Upper lobe of left lung (tissue), 6 donors: ENCODE measurements at regions not wholly inside any gene's neighbourhood (a gene's known extent, or its start where the extent isn't known, plus 50 kb on each side); places are given as distances from the start of the nearest gene placed in this dataset.
A peak's percentile ranks its signal among the peaks of the same experiment; 100 is the strongest.

Experiments used
- ATAC-seq, 2 donors: fragments of 200-7000 bp; cut with Tn5 transposase; one replicate each; pipeline ENCODE4 v1.9.1; 2022; ENCODE audit warnings: mild to moderate bottlenecking in 2 of 2, moderate library complexity in 2 of 2; ENCODE audit not compliant: low FRiP score in 2 of 2
- DNase-seq, 2 donors: peaks; one replicate each; pipeline ENCODE4 v3.0.0-alpha.2; 2019 to 2020
- H3K27ac ChIP-seq, 4 donors: fragments of 200-600 bp; sonication (generic); one replicate each; pipeline ENCODE4 v1.5.1; 2016 to 2019
- H3K27me3 ChIP-seq, 4 donors: fragments of 200-600 bp; sonication (generic); one replicate each; pipeline ENCODE4 v1.5.1; 2017 to 2019
- H3K36me3 ChIP-seq, 4 donors: fragments of 200-600 bp; sonication (generic); one replicate each; pipeline ENCODE4 v1.5.1; 2016 to 2019
- H3K4me1 ChIP-seq, 4 donors: fragments of 200-600 bp; sonication (generic); one replicate each; pipeline ENCODE4 v1.5.1; 2018 to 2019
- H3K4me3 ChIP-seq, 4 donors: fragments of 200-600 bp; sonication (generic); one replicate each; pipeline ENCODE4 v1.5.1; 2017 to 2019; ENCODE audit warnings: mild to moderate bottlenecking in 2 of 4, moderate library complexity in 1 of 4
- H3K9me3 ChIP-seq, 4 donors: fragments of 200-600 bp; sonication (generic); one replicate each; pipeline ENCODE4 v1.5.1; 2018 to 2019
- CTCF ChIP-seq, 6 experiments: fragments of 450-650 bp in 4 of 6; fragments of 200-600 bp in 2 of 6; sonication (generic) in 2 of 6; IDR thresholded peaks; one replicate each; pipeline ENCODE4 v1.5.1; 2016 to 2019; ENCODE audit warnings: antibody characterized with exemption in 6 of 6
- EP300 ChIP-seq, 4 donors: sonication (generic); formaldehyde crosslinking; IDR thresholded peaks; one replicate each; pipeline ENCODE4 v1.5.1; 2017; ENCODE audit warnings: antibody characterized with exemption in 4 of 4, control low read depth in 2 of 4
- POLR2A ChIP-seq, 4 donors: fragments of 450-650 bp; IDR thresholded peaks; one replicate each; pipeline ENCODE4 v1.5.1; 2016 to 2017; ENCODE audit warnings: antibody characterized with exemption in 4 of 4, mild to moderate bottlenecking in 2 of 4
- POLR2AphosphoS5 ChIP-seq, 2 donors: sonication (generic); formaldehyde crosslinking; IDR thresholded peaks; one replicate each; pipeline ENCODE4 v1.5.1; 2017; ENCODE audit warnings: antibody characterized with exemption in 2 of 2
- WGBS, 2 donors: methylation state at CpG; one replicate each; pipeline ENCODE4 v1.1.5; 2017 to 2018; 5-methylcytosine and 5-hydroxymethylcytosine counted together
- donor health status: DM: no; HTN: no; CAD: no; lungs with moderate emphysema.
- donor health status: DM: no; HTN: yes; CAD: no; lungs with severe emphysema.

DNA sequence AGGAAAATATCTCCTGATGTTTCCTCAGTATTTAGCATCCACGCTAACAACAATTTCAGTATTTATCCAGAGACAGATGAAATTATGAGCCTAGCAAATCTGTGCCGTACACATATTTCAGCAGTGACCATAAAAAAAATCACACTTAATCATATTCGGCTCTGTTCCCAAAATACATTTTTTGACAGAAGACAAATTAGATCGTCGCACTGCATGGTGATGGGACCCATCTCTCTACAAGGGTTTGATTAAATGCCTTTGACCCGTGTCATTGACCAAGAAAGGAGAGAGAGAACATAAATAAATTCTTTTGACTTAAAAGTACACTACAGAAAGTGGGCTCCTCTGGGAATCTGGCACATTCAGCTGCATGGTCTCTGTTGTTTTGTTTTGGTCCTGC is 215.3 kb upstream of the SEMA6D start:
- DNase-seq (no peak), ATAC-seq (no peak)
- no peaks in the 10 kb centered on the region for H3K27me3 ChIP-seq
- peaks cover 0 to 3% (median 0%) of the 10 kb centered on the region in 4 donors for H3K4me1 ChIP-seq
- 68 to 75% methylated on average over 6 of the region's 6 CpGs for WGBS, 2 donors
- no peak overlapping the region for H3K4me3 ChIP-seq
- no peaks in the 10 kb centered on the region for H3K36me3 ChIP-seq
- H3K27ac ChIP-seq = no peak overlapping the region
- TF ChIP-seq EP300 (IDR thresholded peaks at IDR 0.05) = no peak
- no peak for TF ChIP-seq POLR2AphosphoS5 (IDR thresholded peaks at IDR 0.05)
- no peak for TF ChIP-seq CTCF (IDR thresholded peaks at IDR 0.05)
- H3K9me3 ChIP-seq = no peaks in the 10 kb centered on the region

GRCh38 chr15:47503876-47504275 is 213.4 kb upstream of the SEMA6D start:
- no peak for ATAC-seq
- TF ChIP-seq EP300 (IDR thresholded peaks at IDR 0.05) = no peak
- no peak for TF ChIP-seq CTCF (IDR thresholded peaks at IDR 0.05)
- no peak for TF ChIP-seq POLR2A (IDR thresholded peaks at IDR 0.05)
- no peak for TF ChIP-seq POLR2AphosphoS5 (IDR thresholded peaks at IDR 0.05)

DNA sequence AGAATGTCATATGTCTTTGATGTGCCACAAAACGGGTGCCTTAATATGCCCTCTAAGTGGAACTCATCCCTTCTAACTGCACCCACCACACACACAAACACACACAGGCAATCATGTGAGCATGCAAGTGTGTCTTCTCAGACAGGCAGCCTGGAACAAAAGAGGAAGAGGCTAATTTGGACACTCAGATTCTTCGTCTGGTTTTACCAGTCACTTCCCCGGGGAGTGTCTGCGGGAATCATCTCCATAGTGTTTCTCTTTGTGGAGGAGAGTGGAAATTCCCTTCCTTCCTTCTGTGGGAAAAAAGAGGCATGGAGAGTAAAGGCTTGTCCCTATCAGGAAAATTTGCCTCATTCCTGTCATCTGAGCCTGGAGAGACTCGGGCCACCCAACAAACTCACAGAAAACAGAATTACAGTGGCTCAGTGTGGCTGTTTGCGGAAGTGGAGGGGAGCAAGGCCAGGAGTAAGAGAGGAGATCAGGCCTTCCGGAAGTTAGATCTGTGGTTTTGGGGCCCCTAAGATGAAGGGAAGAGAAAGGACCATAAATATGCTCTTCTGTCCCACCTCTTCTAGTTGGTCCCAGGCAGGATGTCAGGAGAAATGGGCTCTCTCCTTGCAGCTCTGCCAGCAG is 212.6 kb upstream of the SEMA6D start:
- Histone ChIP-seq H3K36me3 (no peaks in the 10 kb centered on the region), H3K27ac (no peak overlapping the region), H3K4me3 (no peak overlapping the region), H3K4me1 (peaks cover 0 to 3% (median 0%) of the 10 kb centered on the region in 4 donors), H3K9me3 (no peaks in the 10 kb centered on the region), H3K27me3 (no peaks in the 10 kb centered on the region)
- TF ChIP-seq POLR2A (IDR thresholded peaks at IDR 0.05) (no peak), CTCF (IDR thresholded peaks at IDR 0.05) (no peak), EP300 (IDR thresholded peaks at IDR 0.05) (no peak), POLR2AphosphoS5 (IDR thresholded peaks at IDR 0.05) (no peak)
- ATAC-seq = peak in 1 of 2 donors; percentile 69
- no peak for DNase-seq
- WGBS, 2 donors = 61 to 64% methylated on average over 7 of the region's 7 CpGs

More at GRCh38 chr15:47503876-47504275, 213.4 kb upstream of the SEMA6D start:
- no peak for DNase-seq
- H3K27ac ChIP-seq = no peak overlapping the region
- H3K9me3 ChIP-seq = no peaks in the 10 kb centered on the region
- 57 to 90% methylated on average over 2 of the region's 2 CpGs for WGBS, 2 donors
- H3K4me3 ChIP-seq = no peak overlapping the region
- no peaks in the 10 kb centered on the region for H3K36me3 ChIP-seq
- H3K4me1 ChIP-seq = peaks cover 0 to 3% (median 0%) of the 10 kb centered on the region in 4 donors
- H3K27me3 ChIP-seq = no peaks in the 10 kb centered on the region

- TF ChIP-seq POLR2A (IDR thresholded peaks at IDR 0.05) (no peak), CTCF (IDR thresholded peaks at IDR 0.05) (no peak), EP300 (IDR thresholded peaks at IDR 0.05) (no peak), POLR2AphosphoS5 (IDR thresholded peaks at IDR 0.05) (no peak)
- Histone ChIP-seq H3K27ac (no peak overlapping the region), H3K27me3 (no peaks in the 10 kb centered on the region), H3K4me1 (peaks cover 0 to 3% (median 0%) of the 10 kb centered on the region in 4 donors), H3K36me3 (no peaks in the 10 kb centered on the region), H3K9me3 (no peaks in the 10 kb centered on the region), H3K4me3 (no peak overlapping the region)
- WGBS, 2 donors = 69 to 71% methylated on average over 6 of the region's 6 CpGs
- no peak for DNase-seq
- no peak for ATAC-seq
Measured at GRCh38 chr15:47505712-47506328, 211.5 kb upstream of the SEMA6D start.
